Osteoblast (primary cell): ENCODE measurements at regions not wholly inside any gene's neighbourhood (a gene's known extent, or its start where the extent isn't known, plus 50 kb on each side); places are given as distances from the start of the nearest gene placed in this dataset.
"Not testable (repeated sequence)": the region's sequence is repeated elsewhere in the genome, so short reads cannot be mapped to it uniquely, and the experiment has no call there.

Experiments
- DNase-seq: peaks from one replicate; pipeline ENCODE4 v3.0.0; 2011; ENCODE audit warnings: low spot score, mixed read lengths; ENCODE audit not compliant: insufficient read length; ENCODE audit errors: missing footprints
- H2AFZ ChIP-seq: 2 replicates; pipeline ENCODE4 v1.6.0; 2011; ENCODE audit warnings: mild to moderate bottlenecking, low read length
- H3K27ac ChIP-seq: 2 replicates; pipeline ENCODE4 v1.5.1; 2011; ENCODE audit warnings: mild to moderate bottlenecking, low read depth, low read length, moderate library complexity
- H3K27me3 ChIP-seq: 2 replicates; pipeline ENCODE4 v1.6.0; 2012; ENCODE audit warnings: mild to moderate bottlenecking, control low read depth, inconsistent platforms, low read length, moderate library complexity; ENCODE audit not compliant: insufficient read depth
- H3K36me3 ChIP-seq: 2 replicates; pipeline ENCODE4 v1.5.1; 2011; ENCODE audit warnings: mild to moderate bottlenecking, low read length, control low read depth, moderate library complexity; ENCODE audit not compliant: insufficient read depth
- H3K4me1 ChIP-seq: 2 replicates; pipeline ENCODE4 v1.5.1; 2011; ENCODE audit warnings: mild to moderate bottlenecking, low read length, control low read depth, moderate library complexity; ENCODE audit not compliant: insufficient read depth
- H3K4me2 ChIP-seq: 2 replicates; pipeline ENCODE4 v1.6.0; 2011; ENCODE audit warnings: mild to moderate bottlenecking, low read length; ENCODE audit not compliant: insufficient read depth
- H3K4me3 ChIP-seq: fragments of 200-600 bp; sonication (generic); 3 replicates; pipeline ENCODE4 v1.5.1; 2012; ENCODE audit warnings: mild to moderate bottlenecking, low read length, inconsistent platforms; ENCODE audit not compliant: insufficient read depth
- H3K79me2 ChIP-seq: 2 replicates; pipeline ENCODE4 v1.6.0; 2012; ENCODE audit warnings: mild to moderate bottlenecking, low read length, control low read depth, inconsistent platforms; ENCODE audit not compliant: insufficient read depth
- H3K9me3 ChIP-seq: 2 replicates; pipeline ENCODE4 v1.5.1; 2011; ENCODE audit warnings: low read depth, low read length, control low read depth
- H4K20me1 ChIP-seq: 2 replicates; pipeline ENCODE4 v1.6.0; 2012; ENCODE audit warnings: mild to moderate bottlenecking, low read length, control low read depth; ENCODE audit not compliant: insufficient read depth
- TF ChIP-seq, protein P1 (sequence below): IDR thresholded peaks from 2 replicates; pipeline ENCODE4 v1.5.1; 2011; ENCODE audit warnings: mild to moderate bottlenecking, low read depth, low read length, moderate library complexity; ENCODE audit errors: extremely low read depth

DNA sequence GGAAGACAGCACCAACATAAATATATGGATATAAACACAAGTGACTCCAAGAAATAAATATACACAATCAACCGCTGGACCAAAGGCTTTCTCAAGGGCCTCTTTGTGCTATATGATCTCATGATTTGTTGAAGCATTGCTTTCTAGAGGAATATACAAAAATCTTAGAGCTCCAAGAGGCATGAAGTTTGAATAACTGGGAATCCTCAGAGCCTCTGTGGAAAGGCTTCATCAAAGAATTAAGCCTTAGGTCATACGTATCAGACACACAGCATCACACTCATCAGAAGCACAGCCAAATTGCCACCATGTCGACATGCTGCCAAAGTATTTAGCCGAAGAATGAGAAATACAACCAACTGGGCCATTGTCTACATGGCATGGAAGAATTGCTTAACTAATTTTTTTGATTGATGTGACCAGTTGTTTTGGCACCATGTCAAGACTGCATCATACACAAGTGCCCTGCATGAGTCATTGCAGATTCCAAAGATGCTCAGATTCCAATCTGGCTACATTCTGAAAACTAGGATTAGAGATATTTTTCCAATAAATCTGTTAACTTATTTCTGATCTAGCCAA lies 860.6 kb upstream of the ZEB2 start:
- Histone ChIP-seq H3K36me3 (no peaks in the 10 kb centered on the region), H3K9me3 (no peaks in the 10 kb centered on the region), H3K4me3 (no peak overlapping the region), H4K20me1 (no peaks in the 10 kb centered on the region), H3K4me1 (peaks cover 6% of the 10 kb centered on the region), H3K4me2 (no peak overlapping the region), H3K79me2 (no peaks in the 10 kb centered on the region), H3K27ac (no peak overlapping the region), H2AFZ (no peak overlapping the region), H3K27me3 (no peaks in the 10 kb centered on the region)
- TF ChIP-seq, protein P1, sequence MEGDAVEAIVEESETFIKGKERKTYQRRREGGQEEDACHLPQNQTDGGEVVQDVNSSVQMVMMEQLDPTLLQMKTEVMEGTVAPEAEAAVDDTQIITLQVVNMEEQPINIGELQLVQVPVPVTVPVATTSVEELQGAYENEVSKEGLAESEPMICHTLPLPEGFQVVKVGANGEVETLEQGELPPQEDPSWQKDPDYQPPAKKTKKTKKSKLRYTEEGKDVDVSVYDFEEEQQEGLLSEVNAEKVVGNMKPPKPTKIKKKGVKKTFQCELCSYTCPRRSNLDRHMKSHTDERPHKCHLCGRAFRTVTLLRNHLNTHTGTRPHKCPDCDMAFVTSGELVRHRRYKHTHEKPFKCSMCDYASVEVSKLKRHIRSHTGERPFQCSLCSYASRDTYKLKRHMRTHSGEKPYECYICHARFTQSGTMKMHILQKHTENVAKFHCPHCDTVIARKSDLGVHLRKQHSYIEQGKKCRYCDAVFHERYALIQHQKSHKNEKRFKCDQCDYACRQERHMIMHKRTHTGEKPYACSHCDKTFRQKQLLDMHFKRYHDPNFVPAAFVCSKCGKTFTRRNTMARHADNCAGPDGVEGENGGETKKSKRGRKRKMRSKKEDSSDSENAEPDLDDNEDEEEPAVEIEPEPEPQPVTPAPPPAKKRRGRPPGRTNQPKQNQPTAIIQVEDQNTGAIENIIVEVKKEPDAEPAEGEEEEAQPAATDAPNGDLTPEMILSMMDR, result no peak
- no peak for DNase-seq

DNA sequence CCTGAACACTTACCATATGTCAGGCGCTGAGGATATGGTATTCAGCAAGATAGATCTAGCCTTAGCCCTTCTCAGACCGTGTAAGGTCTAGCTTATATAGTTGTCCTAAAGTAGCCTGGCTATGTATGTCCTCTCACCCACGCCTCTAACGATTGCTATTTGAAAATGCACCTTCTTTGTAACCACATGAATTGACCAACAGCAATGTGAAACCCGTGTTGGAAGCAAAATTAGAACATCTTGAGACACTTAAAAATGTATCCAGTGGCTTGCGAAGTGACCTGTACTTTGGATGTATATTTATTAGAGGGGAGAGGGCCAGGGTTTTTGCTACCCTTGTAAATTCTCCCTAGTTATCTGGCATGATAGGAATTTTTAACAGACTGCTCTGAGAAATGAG lies 860.0 kb upstream of the ZEB2 start:
- Histone ChIP-seq H3K36me3 (no peaks in the 10 kb centered on the region), H2AFZ (no peak overlapping the region), H3K4me3 (no peak overlapping the region), H3K79me2 (no peaks in the 10 kb centered on the region), H3K27ac (no peak overlapping the region), H3K4me2 (no peak overlapping the region), H3K27me3 (no peaks in the 10 kb centered on the region), H3K4me1 (peaks cover 6% of the 10 kb centered on the region), H4K20me1 (no peaks in the 10 kb centered on the region), H3K9me3 (no peaks in the 10 kb centered on the region)
- no peak for DNase-seq
- TF ChIP-seq, protein P1, result no peak

DNA sequence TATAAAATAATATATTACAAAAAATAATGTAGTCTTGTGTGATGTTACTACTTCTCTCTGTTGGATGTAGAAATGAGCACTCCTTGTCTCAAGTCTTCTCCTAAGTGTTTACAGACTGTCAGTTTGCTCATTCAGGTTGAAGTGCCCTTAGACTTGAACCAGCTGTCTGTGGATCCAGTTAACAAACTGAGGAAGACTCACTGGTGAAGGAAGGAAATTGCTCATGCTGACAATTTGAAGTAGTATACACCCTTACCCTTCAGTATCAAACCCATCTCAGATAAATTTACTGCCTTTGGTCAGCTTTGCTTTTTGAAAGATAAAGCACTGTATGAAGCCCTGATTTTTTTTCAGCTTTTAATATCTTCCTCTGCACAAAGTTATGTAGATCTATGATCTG lies 854.2 kb upstream of the ZEB2 start:
- Histone ChIP-seq H4K20me1 (no peaks in the 10 kb centered on the region), H3K36me3 (no peaks in the 10 kb centered on the region), H3K4me2 (no peak overlapping the region), H3K27me3 (no peaks in the 10 kb centered on the region), H3K4me1 (no peaks in the 10 kb centered on the region), H3K79me2 (no peaks in the 10 kb centered on the region), H3K27ac (no peak overlapping the region), H2AFZ (no peak overlapping the region), H3K4me3 (no peak overlapping the region), H3K9me3 (no peaks in the 10 kb centered on the region)
- TF ChIP-seq, protein P1, result no peak
- no peak for DNase-seq

DNA sequence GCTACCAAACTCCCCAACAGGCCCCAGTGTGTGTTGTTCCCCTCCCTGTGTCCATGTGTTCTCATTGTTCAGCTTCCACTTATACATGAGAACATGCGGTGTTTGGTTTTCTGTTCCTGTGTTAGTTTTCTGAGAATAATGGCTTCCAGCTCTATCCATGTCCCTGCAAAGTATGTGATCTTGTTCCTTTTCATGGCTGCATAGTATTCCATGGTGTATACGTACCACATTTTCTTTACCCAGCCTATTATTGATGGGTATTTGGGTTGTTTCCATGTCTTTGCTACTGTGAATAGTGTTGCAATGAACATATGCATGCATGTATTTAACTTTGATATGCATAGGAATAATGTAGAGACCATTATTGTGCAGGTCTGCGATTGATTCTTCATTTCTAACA lies 847.4 kb upstream of the ZEB2 start:
- H3K4me3 ChIP-seq, H3K9me3 ChIP-seq, H3K79me2 ChIP-seq, H4K20me1 ChIP-seq, H2AFZ ChIP-seq, H3K27ac ChIP-seq, H3K36me3 ChIP-seq, H3K4me1 ChIP-seq, H3K27me3 ChIP-seq, H3K4me2 ChIP-seq, DNase-seq: not testable (repeated sequence)
